ENCODE measurements at regions not wholly inside any gene's neighbourhood (a gene's known extent, or its start where the extent isn't known, plus 50 kb on each side); places are given as distances from the start of the nearest gene placed in this dataset.

- ATAC-seq: no peak
Observed at GRCh38 chr15:93261845-93262244, 172.8 kb upstream of the RGMA start.

- no peak for ATAC-seq
Observed at GRCh38 chr15:93257920-93258319, 168.9 kb upstream of the RGMA start.

DNA sequence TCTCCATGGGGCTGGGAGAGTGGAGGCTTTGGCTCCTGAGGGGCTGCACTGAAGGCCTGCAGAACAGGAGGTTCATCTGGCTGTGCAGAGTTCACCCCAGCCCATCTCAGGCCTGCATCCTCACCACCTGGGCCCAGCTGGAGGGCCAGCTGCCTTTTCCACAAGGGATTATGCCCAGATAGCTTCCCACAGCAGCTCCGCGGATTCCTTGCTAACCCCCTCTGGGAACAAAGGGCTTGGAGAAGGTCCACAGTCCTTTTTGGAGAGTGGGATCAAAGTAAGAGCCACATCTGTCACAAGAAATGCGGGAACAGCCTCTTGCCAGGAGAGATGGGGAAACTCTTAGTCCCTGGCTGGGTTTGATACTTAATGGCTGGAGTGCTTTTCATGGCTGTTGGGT lies 164.7 kb upstream of the RGMA start:
- no peak for ATAC-seq

- no peak for ATAC-seq
Observed at GRCh38 chr15:93252780-93253179, 163.8 kb upstream of the RGMA start.

- no peak for ATAC-seq
Observed at GRCh38 chr15:93250950-93251349, 161.9 kb upstream of the RGMA start.

GRCh38 chr15:93250209-93250608 lies 161.2 kb upstream of the RGMA start:
- ATAC-seq: no peak

GRCh38 chr15:93249623-93250022 lies 160.6 kb upstream of the RGMA start:
- no peak for ATAC-seq

DNA sequence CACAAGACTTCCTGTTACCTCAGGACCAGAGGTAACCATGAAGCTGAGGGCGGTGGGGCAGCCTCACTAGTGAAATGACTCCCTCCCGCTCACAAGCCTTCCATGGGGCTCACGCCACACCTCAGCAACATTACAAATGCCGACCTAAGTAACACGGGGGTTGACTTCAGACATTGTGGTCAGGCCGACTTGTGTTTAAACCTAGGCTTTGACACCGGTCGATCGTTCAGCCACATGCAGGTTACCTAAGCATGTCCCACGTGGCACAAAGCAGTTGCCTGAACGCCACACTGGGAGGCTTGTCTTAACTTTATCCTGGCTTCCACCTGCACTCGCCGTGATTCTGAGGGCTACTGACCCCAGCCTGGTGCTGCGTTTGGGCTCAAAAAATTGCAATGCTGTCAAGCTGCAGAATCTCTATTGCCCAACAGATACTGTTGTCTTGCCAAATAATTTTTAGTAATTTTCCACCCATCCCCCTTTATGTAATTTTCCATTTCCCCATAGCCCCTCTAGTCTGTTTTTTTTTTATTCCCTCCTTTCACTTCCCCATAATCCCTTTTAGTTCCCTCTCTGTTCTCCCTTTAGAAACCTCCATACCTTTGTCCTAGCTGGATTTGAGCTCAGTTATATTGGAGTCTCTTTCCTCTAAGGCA lies 158.6 kb upstream of the RGMA start:
- no peak for ATAC-seq

DNA sequence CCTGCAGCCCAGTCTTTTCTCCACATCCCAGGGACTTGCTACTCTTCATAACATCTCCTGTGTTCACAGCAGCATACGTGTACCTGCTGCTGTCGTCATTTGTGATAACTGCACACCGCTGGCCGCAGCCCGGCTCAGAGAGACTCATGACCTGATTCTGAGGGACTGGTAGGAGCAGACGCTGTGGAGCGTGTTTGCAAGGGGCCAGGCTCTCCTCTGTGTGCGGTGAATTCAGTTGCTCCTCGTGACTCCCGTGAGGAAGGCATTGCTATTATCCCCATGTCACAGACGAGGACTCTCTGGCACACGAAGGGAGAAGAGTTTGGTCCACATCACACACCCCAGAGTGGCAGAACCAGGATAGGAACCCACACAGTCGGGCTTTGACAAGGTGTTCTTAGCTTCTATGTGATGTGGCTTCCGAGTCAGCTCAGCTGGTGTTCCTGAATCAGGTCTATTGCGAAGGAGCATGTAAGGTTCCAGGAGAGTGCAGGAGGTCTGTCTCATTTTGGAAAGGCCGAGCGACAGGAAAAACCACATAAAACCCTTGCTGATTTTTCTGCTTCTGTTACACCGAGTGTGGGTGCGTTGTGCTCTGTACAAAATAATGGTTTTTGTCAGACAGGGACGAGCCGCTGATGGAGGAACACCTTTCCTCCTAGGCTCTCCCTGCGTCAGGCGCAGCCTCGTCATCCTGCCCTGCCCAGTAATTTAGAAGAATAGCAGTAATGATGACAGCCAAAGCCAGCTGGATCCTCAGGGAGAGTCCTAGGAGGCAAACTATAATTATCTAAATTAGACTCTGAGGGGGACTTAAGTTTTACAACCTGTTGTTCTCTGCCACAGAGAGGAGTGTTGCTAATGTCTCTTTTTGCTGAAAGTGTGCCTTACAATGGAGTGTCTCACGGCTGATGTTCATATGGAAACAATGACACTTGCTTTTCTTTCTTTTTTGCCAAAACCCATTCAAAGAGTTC lies 157.5 kb upstream of the RGMA start:
- no peak for ATAC-seq

GRCh38 chr15:93245661-93246042 lies 156.6 kb upstream of the RGMA start:
- ATAC-seq: no peak

DNA sequence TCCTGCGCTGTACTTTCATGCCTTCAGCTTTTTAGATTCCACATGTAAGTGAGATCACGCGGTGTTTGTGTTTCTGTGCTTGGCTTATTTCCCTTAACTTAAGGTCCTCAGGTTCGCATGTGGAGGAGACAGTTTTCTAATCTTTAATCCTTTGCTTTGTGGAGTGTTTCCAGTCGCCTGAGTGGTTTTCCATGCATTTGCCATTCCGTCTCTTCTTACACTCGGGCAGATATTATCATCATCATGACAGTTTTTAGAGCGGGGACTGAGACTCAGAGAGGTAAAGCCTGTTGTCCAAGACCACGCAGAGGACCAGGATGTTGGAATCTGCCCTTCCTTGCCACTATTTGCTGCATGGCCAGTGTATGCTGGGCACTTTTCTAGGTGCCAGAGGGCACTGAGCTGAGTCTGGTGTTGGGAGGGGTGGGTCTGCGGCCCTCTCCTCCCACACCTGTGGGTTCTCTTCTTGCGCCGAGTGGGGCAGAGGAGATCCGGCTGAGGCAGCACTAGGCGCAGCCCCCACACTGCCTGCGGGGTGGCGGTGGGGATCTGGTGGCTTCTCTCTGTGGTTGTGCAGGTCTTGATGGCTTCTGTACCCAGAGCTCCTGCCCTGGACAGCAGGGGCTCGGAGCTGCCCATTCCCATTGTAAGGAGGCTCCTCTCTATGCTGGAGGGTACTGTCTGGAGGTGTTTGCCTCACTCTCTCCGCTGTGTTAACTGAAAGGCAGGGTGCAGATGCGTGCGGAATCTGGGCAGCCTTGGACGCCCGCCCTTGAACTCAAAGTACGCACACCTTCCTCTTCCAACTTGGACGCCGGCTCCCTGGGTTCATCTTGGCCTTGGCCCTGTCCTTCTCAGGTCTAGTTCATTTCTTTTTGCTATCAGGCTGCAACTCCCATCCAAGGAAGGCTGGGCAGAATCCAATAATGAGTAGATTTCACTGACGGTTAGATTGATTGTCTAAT lies 156.0 kb upstream of the RGMA start:
- ATAC-seq: no peak

DNA sequence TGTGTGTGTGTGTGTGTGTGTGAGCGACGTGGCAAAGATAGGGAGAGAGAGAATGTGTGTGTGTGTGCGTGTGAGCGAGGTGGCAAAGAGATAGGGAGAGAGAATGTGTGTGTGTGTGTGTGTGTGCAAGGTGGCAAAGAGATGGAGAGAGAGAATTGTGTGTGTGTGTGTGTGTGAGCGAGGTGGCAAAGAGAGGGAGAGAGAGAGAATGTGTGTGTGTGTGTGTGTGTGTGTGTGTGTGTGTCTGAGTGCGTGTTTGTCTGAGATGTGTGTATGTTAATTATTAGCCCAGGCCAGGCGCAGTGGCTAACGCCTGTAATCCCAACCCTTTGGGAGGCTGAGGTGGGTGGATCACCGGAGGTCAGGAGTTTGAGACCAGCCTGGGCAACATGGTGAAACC lies 154.6 kb upstream of the RGMA start:
- no peak for ATAC-seq

DNA sequence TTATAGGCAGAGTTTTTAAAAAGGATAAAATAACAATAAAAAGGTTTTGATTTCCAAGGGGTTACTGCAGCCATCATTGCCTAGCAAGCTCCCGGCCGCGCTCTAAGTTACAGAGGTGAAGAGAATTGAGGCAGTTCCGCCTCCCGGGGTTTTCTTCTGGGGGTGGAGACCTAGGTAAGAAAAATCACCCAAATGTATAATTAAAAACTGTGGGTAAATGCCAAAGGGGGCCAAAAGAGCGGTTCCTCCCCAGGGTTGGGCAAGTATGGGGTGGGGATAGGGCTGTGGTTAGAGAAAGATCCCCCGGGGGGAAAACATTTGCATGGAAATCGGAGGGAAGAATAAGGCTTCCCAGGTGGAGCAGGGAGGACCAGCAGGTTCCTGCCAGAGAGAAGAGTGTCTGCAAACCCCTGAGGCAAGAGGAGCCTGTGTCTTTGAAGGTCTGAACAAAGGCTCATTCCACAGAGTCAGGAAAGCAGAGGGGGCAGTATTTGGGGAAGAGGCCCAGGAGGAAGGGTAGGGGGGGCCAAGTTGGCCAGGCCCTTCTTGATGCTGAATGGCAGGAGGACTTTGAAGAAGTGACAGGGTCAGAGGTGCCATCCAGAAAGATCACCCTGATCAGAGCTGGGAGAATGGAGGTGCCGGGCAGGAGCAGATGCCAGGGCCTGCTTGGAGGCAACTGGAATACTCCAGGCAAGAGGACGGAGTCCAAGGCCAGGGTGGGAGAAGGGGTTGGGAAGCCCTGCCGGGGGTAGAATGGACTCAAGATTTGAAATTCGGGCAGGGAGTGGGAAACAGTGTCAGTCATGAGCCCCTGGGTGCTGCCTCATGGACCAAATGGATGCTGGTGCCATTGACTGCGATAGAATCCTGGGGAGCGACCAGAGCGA lies 152.9 kb upstream of the RGMA start:
- ATAC-seq: no peak

GRCh38 chr15:93239993-93240392 lies 151.0 kb upstream of the RGMA start:
- ATAC-seq: no peak

- ATAC-seq: no peak
Observed at GRCh38 chr15:93239591-93239990, 150.6 kb upstream of the RGMA start.

- no peak for ATAC-seq
Observed at GRCh38 chr15:93238641-93239040, 149.6 kb upstream of the RGMA start.

GRCh38 chr15:93235926-93236780 lies 147.1 kb upstream of the RGMA start:
- ATAC-seq: no peak

DNA sequence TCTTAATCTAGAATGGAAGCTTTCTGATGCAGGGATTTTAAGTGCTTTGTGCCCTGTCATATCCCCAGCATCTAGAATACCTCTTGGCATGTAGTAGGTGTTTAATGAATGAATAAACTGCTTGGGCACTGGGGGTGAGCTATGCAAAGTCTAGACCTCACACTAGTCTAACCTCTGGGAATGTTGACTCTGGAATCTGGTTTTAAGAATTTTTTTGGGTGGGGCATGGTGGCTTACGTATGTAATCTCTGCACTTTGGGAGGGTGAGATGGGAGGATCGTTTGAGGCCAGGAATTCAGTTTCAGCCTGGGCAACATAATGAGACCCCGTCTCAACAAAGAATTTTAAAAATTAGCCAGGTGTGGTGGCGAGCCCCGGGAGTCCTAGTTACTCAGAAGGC lies 146.3 kb upstream of the RGMA start:
- ATAC-seq: no peak

DNA sequence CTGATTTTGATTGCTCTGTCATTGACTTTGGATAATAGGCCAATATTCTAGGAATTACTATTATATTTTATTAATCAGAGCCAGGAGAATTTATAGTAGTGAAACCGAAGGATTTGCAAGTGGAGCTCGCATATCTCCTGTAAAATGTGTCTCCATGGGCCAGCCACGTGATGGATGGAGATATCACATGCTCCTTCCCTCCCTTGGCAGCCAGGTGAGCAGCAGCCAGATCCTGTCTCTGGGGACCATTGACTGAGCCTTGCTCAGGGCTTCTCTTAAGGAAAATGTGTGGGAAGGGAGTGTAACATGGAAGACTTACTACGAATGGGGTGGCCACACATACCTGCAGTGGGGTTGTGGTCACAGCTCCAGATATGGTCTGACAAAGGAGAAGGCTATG lies 144.7 kb upstream of the RGMA start:
- no peak for ATAC-seq

DNA sequence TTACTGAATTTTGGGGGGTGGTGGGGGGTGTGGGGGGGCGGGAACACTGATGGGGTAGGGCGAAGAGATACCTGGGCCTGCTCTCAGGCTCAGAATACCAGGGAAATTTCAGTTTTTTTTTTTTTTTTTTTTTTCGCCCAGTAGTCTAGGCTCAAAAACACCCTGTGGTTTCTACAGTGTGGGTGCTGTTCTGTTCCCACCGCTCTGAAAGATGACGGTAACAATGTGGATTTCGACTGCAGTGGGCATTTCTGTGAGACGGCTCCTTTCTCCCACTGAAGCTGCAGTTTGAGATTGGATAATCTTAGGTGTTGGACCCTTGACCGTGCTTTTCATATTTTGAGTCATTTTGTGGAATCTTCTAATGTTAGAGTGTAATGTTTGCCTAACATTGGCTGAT lies 143.8 kb upstream of the RGMA start:
- no peak for ATAC-seq

DNA sequence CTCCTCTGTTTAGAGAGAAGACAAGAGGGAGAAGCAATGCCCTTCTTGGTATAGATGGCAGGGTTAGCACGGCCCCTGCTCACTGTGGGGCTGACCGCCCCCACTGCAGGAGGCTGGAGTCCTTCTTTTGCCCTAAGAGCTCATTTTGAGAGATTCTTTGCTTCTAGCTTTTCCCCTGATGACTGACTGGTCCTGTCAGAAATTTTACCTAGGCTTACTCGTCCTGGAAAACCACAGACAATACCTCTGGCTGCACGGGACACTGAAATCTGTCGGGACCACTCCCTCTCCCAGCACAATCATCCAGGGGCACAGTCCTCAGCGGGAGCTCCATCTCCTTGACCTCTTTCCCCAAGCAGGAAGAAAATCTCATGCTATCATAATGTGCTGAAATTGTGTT lies 143.0 kb upstream of the RGMA start:
- no peak for ATAC-seq

Measured in esophagus mucosa (tissue), 1 donor.